ENCODE measurements at regions not wholly inside any gene's neighbourhood (a gene's known extent, or its start where the extent isn't known, plus 50 kb on each side); places are given as distances from the start of the nearest gene placed in this dataset.

DNA sequence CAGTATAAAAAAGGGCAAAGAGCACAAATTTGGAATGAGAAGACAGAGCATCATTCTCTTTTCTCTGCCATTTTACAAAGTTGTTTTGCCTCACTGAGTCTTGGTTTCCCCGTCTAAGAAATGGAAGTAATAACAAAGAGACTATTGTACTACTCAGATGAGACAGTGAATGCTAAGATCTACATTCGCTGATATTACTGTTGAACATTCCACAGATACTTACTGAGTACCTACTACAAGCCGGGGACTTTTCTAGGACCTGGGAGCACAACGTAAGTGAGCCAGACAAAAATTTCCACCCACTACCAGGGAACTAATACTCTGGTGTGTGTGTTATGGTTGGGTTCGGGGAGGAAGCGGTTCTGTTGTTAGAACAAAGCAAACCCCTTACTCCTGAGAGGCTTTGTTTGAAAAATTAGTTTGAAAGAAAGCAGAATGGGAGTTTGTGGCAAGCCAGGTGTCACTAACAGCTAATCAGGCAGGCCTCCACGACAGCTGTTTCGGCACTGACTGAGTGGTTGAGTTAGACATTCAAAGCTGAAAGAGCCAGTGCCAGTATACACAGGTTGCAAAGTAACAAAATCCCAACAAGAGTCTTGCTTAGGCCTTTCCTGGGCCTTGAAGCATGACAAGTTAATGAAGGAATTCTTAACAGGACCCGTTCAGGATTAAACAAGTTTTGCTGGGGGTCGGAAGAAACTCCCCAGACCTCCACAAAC, 458.3 kb downstream of the EDEM1 start:
- TF ChIP-seq, protein P1, sequence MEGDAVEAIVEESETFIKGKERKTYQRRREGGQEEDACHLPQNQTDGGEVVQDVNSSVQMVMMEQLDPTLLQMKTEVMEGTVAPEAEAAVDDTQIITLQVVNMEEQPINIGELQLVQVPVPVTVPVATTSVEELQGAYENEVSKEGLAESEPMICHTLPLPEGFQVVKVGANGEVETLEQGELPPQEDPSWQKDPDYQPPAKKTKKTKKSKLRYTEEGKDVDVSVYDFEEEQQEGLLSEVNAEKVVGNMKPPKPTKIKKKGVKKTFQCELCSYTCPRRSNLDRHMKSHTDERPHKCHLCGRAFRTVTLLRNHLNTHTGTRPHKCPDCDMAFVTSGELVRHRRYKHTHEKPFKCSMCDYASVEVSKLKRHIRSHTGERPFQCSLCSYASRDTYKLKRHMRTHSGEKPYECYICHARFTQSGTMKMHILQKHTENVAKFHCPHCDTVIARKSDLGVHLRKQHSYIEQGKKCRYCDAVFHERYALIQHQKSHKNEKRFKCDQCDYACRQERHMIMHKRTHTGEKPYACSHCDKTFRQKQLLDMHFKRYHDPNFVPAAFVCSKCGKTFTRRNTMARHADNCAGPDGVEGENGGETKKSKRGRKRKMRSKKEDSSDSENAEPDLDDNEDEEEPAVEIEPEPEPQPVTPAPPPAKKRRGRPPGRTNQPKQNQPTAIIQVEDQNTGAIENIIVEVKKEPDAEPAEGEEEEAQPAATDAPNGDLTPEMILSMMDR (IDR thresholded peaks at IDR 0.05), result no peak
- TF ChIP-seq POLR2A (IDR thresholded peaks at IDR 0.05), result no peak
